NCI-H1436 (cell line): ENCODE measurements at regions not wholly inside any gene's neighbourhood (a gene's known extent, or its start where the extent isn't known, plus 50 kb on each side); places are given as distances from the start of the nearest gene placed in this dataset.

Experiments
- DNase-seq: peaks from one replicate; lab custom pipeline; 2025; lab: John Stamatoyannopoulos, UW

DNA sequence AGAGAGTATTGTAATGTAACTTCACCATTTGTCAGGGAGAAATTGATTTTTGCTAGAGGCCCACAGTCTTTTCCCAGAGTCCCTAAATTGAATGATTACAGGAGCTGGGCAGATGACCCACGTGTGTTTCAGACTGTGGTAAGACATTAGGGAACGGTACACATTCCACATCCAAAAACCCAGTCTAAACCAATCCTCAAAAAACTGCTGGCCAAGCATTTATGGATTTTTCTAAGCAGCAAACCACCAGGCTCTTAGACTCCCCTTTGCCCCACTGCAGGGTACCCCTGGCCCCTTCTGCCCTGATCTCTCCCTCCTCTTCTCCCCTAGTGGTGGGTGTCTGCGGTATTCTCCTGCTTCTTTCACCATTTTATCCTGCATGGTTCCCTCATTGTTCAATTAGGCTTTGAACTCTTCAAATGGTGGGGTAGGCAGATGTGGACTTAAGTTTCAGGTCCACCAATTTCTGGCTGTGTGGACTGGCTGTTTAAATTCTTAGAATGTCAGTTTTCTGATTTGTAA is 135.5 kb upstream of the SORCS3 start:
- DNase-seq: no peak

DNA sequence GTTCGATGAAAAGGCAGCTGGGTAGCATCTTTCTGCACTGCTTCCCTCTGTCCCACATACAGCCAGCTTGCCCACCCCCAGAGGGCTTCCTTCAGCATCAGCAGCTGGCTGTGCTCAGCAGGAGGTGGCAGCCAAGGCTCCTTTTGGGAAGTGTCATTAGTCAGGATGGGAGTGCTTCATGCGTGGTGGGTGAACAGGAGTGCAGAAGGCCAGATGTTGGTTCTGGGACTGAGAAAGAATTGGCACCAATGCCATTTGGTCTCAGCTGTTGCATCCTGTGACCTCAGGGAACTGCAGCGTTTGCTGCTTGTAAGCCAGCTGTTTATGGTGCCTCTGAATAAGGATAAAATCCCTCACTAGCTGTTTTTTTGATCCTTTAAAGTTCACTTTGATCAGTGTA is 131.1 kb upstream of the SORCS3 start:
- DNase-seq: no peak

DNA sequence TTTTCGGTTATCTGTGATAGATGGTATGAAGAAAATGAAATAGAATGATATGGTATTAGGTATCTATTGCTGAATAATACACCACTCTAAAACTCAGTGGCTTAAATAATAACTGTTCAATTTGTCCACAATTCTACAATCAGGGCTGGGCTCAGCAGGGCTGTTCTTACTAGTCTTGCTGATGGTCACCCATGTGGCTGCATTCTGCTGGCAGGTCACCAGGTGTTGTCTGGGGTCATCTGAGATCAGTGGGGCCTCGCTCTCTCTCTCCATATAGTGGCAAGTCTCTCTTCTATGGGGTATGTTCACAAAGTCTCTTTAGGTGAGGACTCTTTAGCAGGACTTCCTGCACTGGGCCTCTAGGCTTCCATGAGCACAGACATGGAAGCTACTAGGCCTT is 130.4 kb upstream of the SORCS3 start:
- DNase-seq: no peak

DNA sequence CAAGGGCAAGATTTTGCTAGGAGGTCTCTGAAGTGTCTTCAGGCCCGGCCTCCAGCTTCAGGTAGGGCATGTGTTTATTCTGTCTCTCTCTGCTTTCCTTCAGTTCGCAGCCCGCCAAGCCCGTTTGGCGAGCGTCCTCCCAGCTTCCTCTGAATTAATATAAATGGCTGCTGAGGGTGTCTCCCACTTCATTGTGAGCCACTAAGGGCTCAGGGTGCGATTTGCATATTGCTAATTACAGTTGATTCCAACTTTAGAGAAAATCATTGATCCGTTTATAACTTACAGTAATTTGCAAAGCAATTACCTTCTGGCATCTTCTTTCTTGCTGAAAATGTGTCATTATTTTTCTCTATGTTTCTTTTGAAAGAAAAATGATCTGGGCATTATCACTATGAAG is 128.3 kb upstream of the SORCS3 start:
- no peak for DNase-seq

DNA sequence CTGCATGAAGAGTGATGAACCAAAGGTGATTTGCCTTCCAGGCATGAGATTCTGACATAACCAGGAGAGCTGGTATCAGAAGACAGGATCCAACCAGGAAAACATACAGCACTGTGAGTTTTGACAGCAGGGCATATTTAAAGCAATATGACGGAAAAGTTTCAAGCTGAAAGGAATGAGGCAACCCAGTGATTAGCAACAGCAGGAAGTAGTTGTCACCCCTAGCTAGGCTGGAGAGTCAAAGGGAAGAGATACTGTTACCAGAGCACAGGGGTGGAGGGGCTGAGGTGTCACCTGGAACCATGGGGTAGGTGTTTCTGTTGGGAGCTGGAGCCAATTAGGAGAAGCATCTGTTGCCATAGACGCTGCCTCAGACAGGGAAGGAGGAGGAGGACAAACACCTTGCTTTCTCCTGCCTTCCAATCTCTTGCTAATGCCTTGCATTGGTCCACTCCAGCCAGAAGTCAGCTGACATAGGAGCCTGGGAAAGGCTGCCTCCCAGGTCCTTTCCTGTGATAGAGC is 125.4 kb upstream of the SORCS3 start:
- no peak for DNase-seq

DNA sequence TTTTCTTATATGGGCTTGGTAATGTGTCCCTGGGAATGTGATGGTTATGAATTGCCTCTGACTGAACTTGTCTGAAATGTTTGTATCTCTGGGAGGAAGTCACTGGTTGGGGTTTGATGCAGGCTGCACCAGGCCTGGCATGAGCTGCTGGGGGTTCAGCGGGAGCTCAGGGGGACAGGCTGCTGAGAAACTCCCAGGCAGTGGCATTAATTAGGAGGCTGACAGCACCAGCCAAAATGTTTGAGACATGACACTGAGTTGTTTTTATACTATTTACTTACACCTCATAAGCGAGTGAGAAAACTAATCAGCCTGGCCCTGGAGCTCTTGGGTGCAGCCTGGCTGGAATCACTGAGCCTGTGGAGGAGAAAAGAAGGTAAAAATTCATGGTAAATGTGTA is 124.1 kb upstream of the SORCS3 start:
- DNase-seq: no peak

DNA sequence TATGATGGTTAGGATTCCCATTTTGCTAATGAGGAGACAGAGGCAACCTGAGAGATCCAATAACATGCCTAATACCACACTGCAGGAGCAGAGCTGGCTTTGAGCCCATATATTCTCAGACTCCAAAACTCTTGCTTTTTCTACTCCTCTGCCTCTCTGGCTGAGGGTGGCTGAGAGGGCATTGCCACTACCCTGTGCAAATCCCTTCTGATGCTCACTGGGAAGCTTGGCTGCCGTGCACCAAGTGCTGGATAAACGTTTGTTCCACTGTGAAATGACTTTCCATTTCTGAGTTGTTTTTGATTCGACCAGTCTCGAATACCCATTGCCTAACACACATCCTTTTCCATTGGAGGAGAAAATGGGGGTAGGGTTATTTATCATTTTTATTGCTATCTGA is 123.1 kb upstream of the SORCS3 start:
- DNase-seq: no peak

DNA sequence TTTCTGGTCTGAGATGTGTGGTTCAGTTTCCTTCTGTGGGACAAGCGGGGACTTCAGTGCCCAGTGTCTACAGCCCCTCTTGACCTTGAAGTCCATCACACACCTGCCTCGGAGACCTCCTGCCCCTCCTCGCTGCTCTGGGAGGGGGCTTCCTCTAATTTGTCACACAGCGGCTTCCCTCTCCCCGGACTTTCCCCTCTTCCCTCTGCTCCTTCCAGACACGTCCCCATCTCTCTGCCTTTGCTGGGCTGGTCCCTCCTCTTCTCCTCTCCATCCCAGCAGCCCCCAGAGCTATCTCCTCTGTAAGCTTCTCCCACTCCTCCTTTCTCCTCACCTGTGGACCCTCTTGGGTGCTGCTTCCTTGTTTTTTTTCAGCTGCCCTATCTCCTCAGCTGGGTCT is 122.2 kb upstream of the SORCS3 start:
- DNase-seq: no peak

DNA sequence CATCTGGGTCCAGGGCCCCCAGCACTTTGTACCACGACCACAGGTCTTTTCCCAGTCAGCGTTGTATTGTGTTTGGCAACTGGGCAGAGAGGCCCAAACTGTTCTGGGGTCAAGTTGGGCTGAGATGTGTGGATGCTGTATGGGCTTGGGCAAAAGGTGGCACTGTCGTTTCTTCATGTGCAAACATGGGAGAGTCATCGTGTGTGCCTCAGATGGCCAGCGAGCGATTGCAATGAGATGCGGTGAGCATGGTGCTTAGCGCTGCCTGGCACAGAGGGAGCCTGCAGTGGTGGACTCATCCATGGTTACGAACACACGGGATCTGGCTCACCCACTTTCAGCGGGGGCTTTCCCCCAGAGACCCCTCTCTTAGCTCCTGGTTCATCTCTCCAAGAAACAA is 120.4 kb upstream of the SORCS3 start:
- DNase-seq: no peak

DNA sequence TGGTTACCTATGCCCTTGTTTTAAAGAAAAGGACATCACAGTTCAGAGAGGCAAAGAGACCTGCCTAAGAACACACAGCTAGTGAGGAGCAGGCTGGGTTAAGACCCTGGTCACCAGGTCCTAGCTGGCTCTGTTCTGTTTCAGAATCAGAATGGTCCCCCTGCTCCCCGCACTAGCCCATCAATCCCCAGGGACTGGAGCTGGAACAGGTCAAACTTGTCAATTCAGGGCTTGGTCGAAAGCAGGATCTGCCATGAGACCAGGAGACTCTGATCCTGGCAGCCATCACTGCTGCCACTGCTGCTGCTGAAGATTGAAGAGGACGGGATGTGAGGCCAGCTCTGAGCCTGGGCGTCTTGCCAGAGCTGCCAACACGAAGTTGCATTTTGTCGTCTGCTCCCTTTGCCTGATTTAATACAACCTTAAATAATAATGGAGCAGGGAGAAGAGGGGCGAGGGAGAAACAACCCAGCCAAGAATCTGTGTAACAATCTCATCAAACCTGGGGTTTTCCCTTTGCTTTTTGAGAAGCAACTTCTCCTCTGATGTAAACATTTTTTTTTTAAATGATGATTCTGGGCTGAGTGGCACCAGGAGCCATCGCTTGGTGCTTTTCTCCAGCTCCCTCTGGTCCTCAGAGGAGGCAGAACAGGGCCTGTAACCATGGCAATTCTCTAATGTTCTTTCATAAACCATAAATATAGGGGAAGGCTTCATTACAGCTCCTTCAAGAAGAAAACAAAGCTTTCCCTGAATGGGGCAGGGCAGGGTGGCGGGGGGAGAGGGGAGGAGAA is 119.0 kb upstream of the SORCS3 start:
- no peak for DNase-seq

DNA sequence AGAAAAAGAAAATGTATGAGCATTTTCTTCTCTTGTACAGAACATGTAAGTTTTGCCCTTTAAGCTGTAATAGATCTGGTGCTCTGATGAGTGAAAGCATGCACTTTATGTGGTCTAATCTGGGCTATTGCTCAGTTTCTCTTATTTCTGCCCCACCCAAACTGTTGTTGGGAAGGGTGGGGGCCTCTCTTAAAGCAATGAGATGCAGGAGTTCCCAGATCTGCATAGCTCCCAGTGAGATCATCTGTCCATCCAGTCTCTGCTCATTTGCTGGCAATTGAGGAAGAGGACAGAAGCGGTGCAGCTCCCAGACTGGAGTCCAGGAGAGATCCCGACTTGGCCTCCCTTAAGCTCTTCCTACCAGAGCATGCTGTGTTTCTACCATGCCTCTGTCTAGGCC is 114.9 kb upstream of the SORCS3 start:
- DNase-seq: no peak

DNA sequence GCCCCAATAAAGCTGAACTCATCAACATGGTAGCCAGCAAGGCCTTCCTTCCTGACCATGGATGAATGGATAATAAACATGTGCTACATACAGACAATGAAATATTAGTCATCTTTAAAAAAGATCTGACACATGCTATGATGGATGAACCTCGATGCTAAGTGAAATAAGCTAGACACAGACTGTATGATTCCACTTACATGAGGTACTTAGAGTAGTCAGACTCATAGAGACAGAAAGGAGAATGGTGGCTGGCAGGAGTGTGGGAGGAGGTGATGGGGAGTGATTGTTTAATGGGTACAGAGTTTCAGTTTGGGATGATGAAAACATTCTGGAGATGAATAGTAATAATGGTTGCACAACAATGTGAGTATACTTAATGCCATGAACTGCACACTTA is 114.1 kb upstream of the SORCS3 start:
- no peak for DNase-seq

DNA sequence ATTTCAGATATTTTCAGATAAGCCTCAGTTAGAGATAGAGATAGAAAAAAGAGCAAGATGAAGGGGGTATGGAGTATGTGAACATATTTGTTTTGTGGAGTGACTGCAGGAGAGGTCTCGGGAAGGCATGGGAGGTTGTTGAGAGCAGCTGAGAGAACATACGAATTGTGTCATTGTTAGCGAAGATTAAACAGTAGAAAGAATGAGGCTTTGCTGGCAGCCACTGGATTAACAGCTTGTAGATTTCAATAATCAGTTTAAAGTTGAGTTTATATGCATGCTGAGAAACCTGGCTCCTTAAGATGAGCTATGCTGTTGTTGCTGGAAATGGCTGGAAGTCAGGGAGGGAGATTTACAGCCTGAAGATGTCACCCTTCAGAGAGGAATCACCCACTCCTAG is 100.9 kb upstream of the SORCS3 start:
- DNase-seq: no peak

DNA sequence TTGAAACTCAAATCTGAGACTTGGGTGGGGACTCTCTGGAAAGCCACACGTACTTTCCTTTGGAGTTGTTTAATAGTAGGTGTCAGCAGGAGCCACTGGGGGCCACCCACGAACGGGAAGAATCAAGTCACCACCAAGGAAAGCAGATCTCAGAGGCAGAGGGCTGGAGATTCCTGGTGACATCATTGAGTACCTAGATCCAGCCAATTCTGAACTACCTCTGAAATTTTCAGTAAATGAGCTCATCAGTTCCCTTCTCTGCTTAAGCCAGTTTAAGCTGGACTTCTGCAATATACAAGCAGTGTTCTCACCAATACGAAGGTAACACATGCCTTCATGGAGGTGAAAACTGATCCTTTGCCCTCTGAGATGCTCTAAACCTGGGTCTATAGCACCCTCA is 99.3 kb upstream of the SORCS3 start:
- DNase-seq: no peak

DNA sequence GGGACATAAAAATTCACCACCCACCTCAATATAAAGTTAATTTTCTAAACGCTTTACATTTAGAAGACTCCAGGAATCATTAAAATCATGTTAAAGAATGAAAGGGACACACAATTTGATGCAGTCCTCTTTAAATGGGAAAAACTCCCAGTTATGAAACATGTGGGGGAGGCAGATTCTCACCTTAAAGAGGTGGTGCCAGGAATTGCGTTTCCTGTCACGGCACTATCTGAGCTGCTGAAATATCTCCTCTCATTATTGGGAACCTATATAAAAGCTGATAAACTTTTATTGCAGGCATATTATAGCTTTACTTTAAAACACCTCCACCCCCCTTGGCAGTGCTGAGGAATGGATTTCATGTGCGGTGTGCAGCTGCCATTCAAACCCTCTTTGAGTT is 94.8 kb upstream of the SORCS3 start:
- no peak for DNase-seq

DNA sequence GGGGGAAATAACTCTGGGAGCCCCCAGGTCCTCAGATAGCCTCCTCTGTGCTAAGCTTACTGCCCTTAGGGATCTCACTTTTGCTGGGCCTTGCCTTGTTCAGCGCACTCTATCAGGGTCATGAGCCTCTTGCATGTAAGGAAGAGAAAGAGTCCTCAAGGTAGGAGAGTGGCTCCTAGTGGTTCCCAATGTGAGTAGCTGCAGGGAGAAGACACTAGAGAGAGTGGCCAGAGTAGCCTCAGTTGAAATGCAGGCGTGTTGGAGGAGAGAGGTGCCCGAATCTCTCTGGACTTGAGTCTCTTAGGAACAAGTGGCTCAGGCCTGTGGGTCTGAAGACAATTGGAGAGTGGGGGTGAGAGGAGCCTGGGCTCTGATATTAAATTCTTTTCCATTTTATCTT is 94.3 kb upstream of the SORCS3 start:
- no peak for DNase-seq

DNA sequence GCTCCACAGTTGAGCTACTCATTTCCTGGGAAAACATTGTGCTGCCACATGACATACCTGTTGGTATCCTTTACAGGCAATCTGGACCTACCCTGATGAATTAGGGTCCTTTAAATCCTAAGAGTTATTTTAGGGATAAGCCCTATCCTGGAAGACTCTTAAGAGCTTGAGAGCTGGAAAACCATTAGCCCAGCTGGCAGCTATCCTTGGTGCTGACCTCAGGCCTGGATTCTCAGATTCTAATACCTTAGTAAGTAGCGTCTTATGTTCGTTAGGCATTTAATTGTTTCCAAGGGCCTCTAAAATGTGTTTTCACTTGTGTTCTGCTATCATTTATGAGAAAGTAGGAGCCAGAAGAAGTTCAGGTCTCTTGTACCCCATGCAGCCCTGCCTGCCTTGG is 93.0 kb upstream of the SORCS3 start:
- no peak for DNase-seq

DNA sequence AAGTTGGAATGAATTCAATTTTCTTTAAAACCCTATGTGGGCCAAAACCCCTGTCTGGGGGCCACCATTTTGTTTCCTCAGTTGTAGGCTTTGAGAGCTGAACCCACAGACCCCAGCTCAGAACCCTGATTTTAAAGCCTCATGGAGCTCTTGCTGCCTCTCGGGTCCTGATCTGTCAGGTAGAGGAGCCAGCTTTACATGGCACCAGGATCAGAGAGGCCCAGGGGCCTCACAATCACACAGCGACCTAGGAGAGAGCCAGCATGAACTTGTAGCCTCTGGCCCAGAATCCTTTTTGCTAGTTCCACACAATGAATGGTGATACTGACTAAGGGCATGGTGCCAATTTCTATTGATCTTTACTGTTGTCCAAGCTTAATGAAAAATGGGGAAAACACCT is 84.3 kb upstream of the SORCS3 start:
- DNase-seq: no peak

DNA sequence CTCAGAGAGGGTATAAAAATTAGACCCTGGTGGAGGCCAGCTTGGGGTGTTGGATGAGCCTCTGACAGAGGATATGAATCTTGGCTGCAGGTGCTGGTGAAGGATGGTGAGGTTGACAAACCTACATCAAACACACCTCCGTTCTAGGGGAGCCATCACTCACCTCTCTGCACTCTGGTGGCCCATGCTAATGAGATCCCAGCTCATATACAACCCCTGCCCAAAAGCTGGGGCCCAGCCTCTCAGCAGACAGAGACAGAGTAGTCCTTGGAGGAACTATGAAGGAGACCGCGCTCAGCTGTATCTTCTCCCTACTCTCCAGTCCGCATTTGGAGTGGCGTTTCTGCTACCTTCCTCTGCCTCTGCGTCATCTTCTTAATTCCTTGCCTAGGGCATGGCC is 83.1 kb upstream of the SORCS3 start:
- no peak for DNase-seq

DNA sequence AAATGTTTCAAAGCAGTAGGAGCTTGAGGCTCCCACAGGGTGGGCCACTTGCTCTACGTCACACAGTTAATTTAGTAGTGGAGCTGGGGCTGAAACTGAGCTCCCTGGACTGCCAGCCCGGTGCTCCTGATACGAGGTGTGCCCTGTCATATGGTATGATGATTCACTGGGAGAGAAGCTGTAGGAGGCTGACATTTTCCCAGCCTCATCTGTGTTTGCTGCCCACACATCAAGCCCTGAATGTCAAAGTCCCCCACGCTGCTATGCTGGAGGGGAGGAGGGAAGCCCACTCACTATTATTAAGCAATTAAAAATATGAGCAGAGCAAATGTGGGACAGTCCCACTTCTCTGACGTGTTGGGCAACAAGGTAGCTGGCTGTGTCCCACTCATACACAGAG is 81.2 kb upstream of the SORCS3 start:
- no peak for DNase-seq

DNA sequence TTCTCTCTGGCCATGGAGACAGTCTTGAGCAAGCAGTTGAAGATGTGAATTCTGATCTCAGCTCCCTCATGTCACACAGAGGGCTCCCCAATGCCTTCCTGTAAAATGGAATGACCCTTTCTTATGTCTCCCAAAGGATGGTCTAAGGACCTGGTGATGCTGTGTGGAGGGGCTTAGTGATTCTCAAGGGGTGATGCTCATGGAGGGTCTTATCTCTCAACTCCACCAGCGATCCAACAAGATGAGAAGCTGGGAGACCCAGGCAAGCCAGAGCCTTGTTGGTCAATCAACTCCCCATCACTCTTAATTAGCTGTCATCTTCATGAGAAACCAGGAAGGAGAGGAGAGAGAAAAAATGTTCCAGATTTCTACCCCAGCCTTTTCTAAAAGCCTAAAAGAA is 78.0 kb upstream of the SORCS3 start:
- no peak for DNase-seq

DNA sequence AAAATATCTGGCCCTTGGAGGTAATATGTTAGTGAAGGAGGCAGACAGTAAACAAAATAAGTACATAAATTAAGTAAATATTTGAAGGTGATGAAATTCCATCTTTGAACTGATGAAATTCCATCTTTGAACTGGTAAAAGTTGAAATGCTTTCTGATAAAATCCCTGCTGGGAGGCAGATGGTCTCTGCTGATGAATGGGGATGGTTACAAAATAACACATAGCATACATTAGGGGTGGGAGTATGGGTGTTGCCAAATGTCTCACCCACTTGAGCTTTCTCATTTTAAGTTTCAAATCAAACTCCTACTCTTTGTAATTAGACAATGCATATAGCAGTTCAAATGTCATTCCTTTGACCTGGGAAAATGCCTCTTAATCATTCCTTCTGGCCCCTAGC is 77.5 kb upstream of the SORCS3 start:
- DNase-seq: no peak

DNA sequence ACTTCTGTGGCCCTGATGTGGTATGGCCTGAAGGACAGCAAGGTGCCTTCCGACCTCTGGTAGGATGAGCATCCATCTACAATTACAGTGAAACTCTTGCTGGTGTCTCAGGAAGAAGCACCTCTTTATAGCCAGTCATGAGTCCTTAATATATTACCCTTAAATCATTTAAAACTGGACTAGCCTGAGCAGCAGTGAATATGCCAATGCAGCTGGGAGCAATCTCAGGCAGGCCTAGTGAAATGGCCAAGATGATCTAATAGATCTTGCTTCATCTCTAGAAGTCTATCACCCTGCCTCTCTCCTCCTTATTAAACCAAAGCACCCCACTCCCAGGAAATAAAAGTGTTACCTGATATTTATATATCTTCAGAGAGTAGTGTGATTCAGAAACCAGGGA is 66.7 kb upstream of the SORCS3 start:
- no peak for DNase-seq

DNA sequence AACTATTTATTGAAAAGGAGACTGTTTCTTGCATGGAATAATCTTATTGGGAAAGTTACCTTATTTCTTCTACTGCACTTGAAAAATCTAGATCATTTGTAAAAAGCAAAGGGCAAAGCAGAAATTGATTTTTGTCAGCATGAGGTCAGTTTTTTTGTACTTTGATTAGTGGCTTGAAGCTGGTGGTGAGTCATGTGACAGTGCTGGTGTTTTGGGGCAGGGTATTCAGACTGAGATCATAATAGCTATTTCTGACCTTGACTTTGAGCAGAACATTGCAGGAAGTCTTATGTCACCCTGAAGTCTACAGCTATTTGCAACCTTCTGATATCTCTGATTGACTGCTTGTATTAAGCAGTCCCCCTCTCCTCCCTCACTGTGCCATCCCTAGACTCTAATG is 66.3 kb upstream of the SORCS3 start:
- no peak for DNase-seq
